Neural cell (in vitro differentiated cells): ENCODE measurements at regions not wholly inside any gene's neighbourhood (a gene's known extent, or its start where the extent isn't known, plus 50 kb on each side); places are given as distances from the start of the nearest gene placed in this dataset.

ENCODE experiments used
- H2AFZ ChIP-seq: fragments of 200-600, 300-800 bp; sonication (generic), shearing (Covaris generic); 2 replicates; pipeline ENCODE4 v1.6.0; 2014; ENCODE audit warnings: low read depth, mild to moderate bottlenecking, antibody characterized with exemption, low read length, moderate library complexity
- H3F3A ChIP-seq: fragments of 200-600 bp; shearing (Covaris generic); 2 replicates; pipeline ENCODE4 v1.6.1; 2016; ENCODE audit warnings: mild to moderate bottlenecking, moderate library complexity, mixed read lengths, antibody characterized with exemption, low read length; ENCODE audit not compliant: insufficient read depth, poor library complexity, severe bottlenecking
- H3K27ac ChIP-seq: fragments of 200-600, 300-800 bp; sonication (generic), shearing (Covaris generic); 2 replicates; pipeline ENCODE4 v1.5.1; 2014; ENCODE audit warnings: mild to moderate bottlenecking, low read length, moderate library complexity
- H3K27me3 ChIP-seq: fragments of 300-800, 200-600 bp; sonication (generic), shearing (Covaris generic); 2 replicates; pipeline ENCODE4 v1.6.0; 2014; ENCODE audit warnings: mild to moderate bottlenecking, low read depth, low read length, moderate library complexity; ENCODE audit not compliant: insufficient read depth
- H3K36me3 ChIP-seq: fragments of 300-800, 200-600 bp; sonication (generic), shearing (Covaris generic); 2 replicates; pipeline ENCODE4 v1.5.1; 2014; ENCODE audit warnings: mild to moderate bottlenecking, antibody characterized with exemption, low read length, moderate library complexity; ENCODE audit not compliant: insufficient read depth
- H3K4me2 ChIP-seq: fragments of 300-800, 200-600 bp; sonication (generic), shearing (Covaris generic); 2 replicates; pipeline ENCODE4 v1.6.0; 2014; ENCODE audit warnings: mild to moderate bottlenecking, low read length
- H3K4me3 ChIP-seq: fragments of 300-800, 200-600 bp; sonication (generic), shearing (Covaris generic); 2 replicates; pipeline ENCODE4 v1.5.1; 2014; ENCODE audit warnings: mild to moderate bottlenecking, low read length, moderate library complexity
- H3K79me2 ChIP-seq: fragments of 200-600 bp; shearing (Covaris generic); replicated peaks from 2 replicates; pipeline ENCODE4 v1.6.0; 2014; ENCODE audit warnings: mild to moderate bottlenecking, low read length, moderate library complexity; ENCODE audit not compliant: insufficient read depth
- H3K9ac ChIP-seq: fragments of 300-800, 200-600 bp; sonication (generic), shearing (Covaris generic); 2 replicates; pipeline ENCODE4 v1.6.1; 2016; ENCODE audit warnings: mild to moderate bottlenecking, low read length, mixed read lengths
- H3K9me2 ChIP-seq: fragments of 200-600 bp; shearing (Covaris generic); 2 replicates; pipeline ENCODE4 v1.6.1; 2016; ENCODE audit warnings: mild to moderate bottlenecking, low read length, mixed read lengths; ENCODE audit not compliant: insufficient read depth
- H3K9me3 ChIP-seq: fragments of 200-600, 300-800 bp; sonication (generic), shearing (Covaris generic); 2 replicates; pipeline ENCODE4 v1.6.1; 2016; ENCODE audit warnings: mild to moderate bottlenecking, mixed run types, low read length, moderate library complexity, mixed read lengths
- H4K20me1 ChIP-seq: fragments of 200-600 bp; shearing (Covaris generic); 2 replicates; pipeline ENCODE4 v1.6.1; 2016; ENCODE audit warnings: mild to moderate bottlenecking, mixed run types; ENCODE audit not compliant: insufficient read depth
- EZH2 ChIP-seq: fragments of 200-600, 300-800 bp; shearing (Covaris generic), sonication (generic); IDR thresholded peaks from 2 replicates; pipeline ENCODE4 v1.6.1; 2014; ENCODE audit warnings: antibody characterized with exemption, low read length, borderline replicate concordance, mild to moderate bottlenecking; ENCODE audit not compliant: insufficient read depth, poor library complexity, severe bottlenecking
- RAD21 ChIP-seq: fragments of 450-650 bp; conservative IDR thresholded peaks from 2 replicates; pipeline ENCODE4 v1.6.1; 2014; ENCODE audit warnings: antibody characterized with exemption, mild to moderate bottlenecking, moderate library complexity
- SMC3 ChIP-seq: fragments of 450-650 bp; conservative IDR thresholded peaks from 2 replicates; pipeline ENCODE4 v1.6.1; 2014; ENCODE audit warnings: antibody characterized with exemption, mild to moderate bottlenecking, moderate library complexity; ENCODE audit not compliant: poor library complexity
- TAF1 ChIP-seq: IDR thresholded peaks from 2 replicates; pipeline ENCODE4 v1.6.1; 2012; ENCODE audit warnings: low read depth
- TF ChIP-seq, protein P1 (sequence below): IDR thresholded peaks from 2 replicates; pipeline ENCODE4 v1.6.1; 2012; ENCODE audit warnings: borderline replicate concordance
- TF ChIP-seq, protein P2 (sequence below): fragments of 450-650 bp; IDR thresholded peaks from 2 replicates; pipeline ENCODE4 v1.5.1; 2014; ENCODE audit warnings: antibody characterized with exemption, mild to moderate bottlenecking, moderate library complexity; ENCODE audit not compliant: poor library complexity, severe bottlenecking

DNA sequence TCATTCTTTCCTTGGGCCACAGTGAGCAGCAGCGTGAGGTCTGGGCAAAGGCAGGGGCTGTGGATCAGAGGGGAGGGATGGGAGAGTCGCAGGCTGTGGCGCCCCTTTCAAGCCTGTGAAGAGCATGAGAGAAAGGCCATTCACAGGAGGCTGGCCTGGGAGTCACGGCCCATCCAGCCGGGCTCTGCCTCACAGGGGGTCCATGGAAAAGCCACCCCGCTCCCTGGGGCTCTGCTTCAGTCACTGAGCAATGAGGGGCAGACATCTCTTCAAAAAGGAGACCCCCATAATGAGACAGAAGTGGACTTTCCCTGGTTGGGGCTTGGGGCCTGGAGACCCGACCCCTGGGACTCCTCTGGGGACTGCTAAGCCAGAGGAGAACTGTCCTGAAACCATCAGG lies 117.0 kb upstream of the GSC start:
- Histone ChIP-seq H3K36me3 (no peaks in the 10 kb centered on the region), H3F3A (no peaks in the 10 kb centered on the region), H3K9ac (no peak overlapping the region), H3K4me3 (no peak overlapping the region), H3K27ac (no peak overlapping the region), H4K20me1 (no peaks in the 10 kb centered on the region), H3K27me3 (no peaks in the 10 kb centered on the region), H3K9me3 (no peaks in the 10 kb centered on the region), H3K79me2 (no peaks in the 10 kb centered on the region), H3K4me2 (no peak overlapping the region), H3K9me2 (no peaks in the 10 kb centered on the region), H2AFZ (no peak overlapping the region)
- no peak for TF ChIP-seq RAD21
- TF ChIP-seq, protein P1, sequence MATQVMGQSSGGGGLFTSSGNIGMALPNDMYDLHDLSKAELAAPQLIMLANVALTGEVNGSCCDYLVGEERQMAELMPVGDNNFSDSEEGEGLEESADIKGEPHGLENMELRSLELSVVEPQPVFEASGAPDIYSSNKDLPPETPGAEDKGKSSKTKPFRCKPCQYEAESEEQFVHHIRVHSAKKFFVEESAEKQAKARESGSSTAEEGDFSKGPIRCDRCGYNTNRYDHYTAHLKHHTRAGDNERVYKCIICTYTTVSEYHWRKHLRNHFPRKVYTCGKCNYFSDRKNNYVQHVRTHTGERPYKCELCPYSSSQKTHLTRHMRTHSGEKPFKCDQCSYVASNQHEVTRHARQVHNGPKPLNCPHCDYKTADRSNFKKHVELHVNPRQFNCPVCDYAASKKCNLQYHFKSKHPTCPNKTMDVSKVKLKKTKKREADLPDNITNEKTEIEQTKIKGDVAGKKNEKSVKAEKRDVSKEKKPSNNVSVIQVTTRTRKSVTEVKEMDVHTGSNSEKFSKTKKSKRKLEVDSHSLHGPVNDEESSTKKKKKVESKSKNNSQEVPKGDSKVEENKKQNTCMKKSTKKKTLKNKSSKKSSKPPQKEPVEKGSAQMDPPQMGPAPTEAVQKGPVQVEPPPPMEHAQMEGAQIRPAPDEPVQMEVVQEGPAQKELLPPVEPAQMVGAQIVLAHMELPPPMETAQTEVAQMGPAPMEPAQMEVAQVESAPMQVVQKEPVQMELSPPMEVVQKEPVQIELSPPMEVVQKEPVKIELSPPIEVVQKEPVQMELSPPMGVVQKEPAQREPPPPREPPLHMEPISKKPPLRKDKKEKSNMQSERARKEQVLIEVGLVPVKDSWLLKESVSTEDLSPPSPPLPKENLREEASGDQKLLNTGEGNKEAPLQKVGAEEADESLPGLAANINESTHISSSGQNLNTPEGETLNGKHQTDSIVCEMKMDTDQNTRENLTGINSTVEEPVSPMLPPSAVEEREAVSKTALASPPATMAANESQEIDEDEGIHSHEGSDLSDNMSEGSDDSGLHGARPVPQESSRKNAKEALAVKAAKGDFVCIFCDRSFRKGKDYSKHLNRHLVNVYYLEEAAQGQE: no peak

DNA sequence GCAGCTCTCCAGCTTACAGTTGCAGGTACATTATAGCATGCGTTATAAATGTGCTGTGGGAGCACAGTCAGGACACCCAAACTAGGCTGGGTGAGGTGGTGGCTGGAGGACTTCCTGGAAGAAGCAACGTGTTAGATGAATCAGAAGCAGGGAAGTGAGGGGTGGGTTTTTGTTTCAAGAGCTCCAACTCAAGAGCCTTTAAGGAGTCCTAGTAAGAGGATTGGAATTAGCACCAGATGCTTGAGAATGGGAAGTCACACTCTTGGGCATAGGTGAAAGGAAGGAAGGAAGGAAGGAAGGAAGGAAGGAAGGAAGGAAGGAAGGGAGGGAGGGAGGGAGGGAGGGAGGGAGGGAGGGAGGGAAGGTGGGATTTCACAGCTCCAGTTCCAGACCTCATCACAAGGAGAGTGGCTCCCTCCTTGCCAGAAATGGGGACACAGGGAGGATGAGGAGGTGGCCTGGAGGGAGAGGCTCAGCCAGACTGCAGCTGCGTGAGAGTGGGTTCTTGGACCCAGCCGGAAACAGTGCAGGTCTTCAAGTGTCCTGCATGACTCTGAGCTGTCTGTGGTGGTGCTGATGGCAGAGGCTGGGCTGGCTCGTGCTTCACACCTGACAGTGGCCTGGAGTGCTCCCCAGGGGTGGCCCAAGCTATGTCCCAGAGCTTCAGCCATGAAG lies 115.7 kb upstream of the GSC start:
- Histone ChIP-seq H3K9me2 (no peaks in the 10 kb centered on the region), H3K36me3 (no peaks in the 10 kb centered on the region), H3F3A (no peaks in the 10 kb centered on the region), H3K27ac (no peak overlapping the region), H3K4me2 (no peak overlapping the region), H3K27me3 (no peaks in the 10 kb centered on the region), H3K4me3 (no peak overlapping the region), H4K20me1 (no peaks in the 10 kb centered on the region), H3K79me2 (no peaks in the 10 kb centered on the region), H3K9ac (no peak overlapping the region), H3K9me3 (no peaks in the 10 kb centered on the region), H2AFZ (no peak overlapping the region)
- TF ChIP-seq, protein P1: no peak
- no peak for TF ChIP-seq TAF1
- no peak for TF ChIP-seq SMC3
- TF ChIP-seq EZH2: no peak
- TF ChIP-seq, protein P2, sequence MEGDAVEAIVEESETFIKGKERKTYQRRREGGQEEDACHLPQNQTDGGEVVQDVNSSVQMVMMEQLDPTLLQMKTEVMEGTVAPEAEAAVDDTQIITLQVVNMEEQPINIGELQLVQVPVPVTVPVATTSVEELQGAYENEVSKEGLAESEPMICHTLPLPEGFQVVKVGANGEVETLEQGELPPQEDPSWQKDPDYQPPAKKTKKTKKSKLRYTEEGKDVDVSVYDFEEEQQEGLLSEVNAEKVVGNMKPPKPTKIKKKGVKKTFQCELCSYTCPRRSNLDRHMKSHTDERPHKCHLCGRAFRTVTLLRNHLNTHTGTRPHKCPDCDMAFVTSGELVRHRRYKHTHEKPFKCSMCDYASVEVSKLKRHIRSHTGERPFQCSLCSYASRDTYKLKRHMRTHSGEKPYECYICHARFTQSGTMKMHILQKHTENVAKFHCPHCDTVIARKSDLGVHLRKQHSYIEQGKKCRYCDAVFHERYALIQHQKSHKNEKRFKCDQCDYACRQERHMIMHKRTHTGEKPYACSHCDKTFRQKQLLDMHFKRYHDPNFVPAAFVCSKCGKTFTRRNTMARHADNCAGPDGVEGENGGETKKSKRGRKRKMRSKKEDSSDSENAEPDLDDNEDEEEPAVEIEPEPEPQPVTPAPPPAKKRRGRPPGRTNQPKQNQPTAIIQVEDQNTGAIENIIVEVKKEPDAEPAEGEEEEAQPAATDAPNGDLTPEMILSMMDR: no peak
